ENCODE measurements at regions not wholly inside any gene's neighbourhood (a gene's known extent, or its start where the extent isn't known, plus 50 kb on each side); places are given as distances from the start of the nearest gene placed in this dataset.

GRCh38 chr2:67108231-67108630, 288.9 kb upstream of the ETAA1 start (continued):
- TF ChIP-seq RAD21 (conservative IDR thresholded peaks at IDR 0.05) (no peak), EZH2 (IDR thresholded peaks at IDR 0.05; ENCODE audit: borderline replicate concordance, insufficient read depth, low read length, poor library complexity, severe bottlenecking) (no peak)

- H3K9me3 ChIP-seq (ENCODE audit: low read length) = no peaks in the 10 kb centered on the region
- H3F3A ChIP-seq (ENCODE audit: insufficient read depth, low read length, poor library complexity, severe bottlenecking) = no peaks in the 10 kb centered on the region
- H3K4me3 ChIP-seq (ENCODE audit: low read length) = no peak overlapping the region
- H3K27me3 ChIP-seq (ENCODE audit: insufficient read depth, low read depth, low read length) = no peaks in the 10 kb centered on the region
- TF ChIP-seq REST (IDR thresholded peaks at IDR 0.05; ENCODE audit: borderline replicate concordance) = no peak
- no peak for TF ChIP-seq POLR2AphosphoS5 (IDR thresholded peaks at IDR 0.05)
- TF ChIP-seq EZH2 (IDR thresholded peaks at IDR 0.05; ENCODE audit: borderline replicate concordance, insufficient read depth, low read length, poor library complexity, severe bottlenecking) = no peak
- TF ChIP-seq RAD21 (conservative IDR thresholded peaks at IDR 0.05) = no peak
- no peak for TF ChIP-seq SMC3 (conservative IDR thresholded peaks at IDR 0.05; ENCODE audit: poor library complexity)
- no peak for TF ChIP-seq TAF1 (IDR thresholded peaks at IDR 0.05; ENCODE audit: low read depth)
- no peak for TF ChIP-seq EP300 (conservative IDR thresholded peaks at IDR 0.05; ENCODE audit: poor library complexity, severe bottlenecking)
- no peak for TF ChIP-seq CTCF (IDR thresholded peaks at IDR 0.05; ENCODE audit: poor library complexity, severe bottlenecking)
- TF ChIP-seq MXI1 (conservative IDR thresholded peaks at IDR 0.05; ENCODE audit: poor library complexity, severe bottlenecking) = no peak
- no peaks in the 10 kb centered on the region for H3K9me2 ChIP-seq (ENCODE audit: insufficient read depth, low read length)
- no peaks in the 10 kb centered on the region for H4K20me1 ChIP-seq (ENCODE audit: insufficient read depth)
- no peaks in the 10 kb centered on the region for H3K79me2 ChIP-seq (replicated peaks; ENCODE audit: insufficient read depth, low read length)
- no peak overlapping the region for H2AFZ ChIP-seq (ENCODE audit: low read depth, low read length)
- H3K27ac ChIP-seq (ENCODE audit: low read length) = no peak overlapping the region
- no peak overlapping the region for H3K4me2 ChIP-seq (ENCODE audit: low read length)
- H3K36me3 ChIP-seq (ENCODE audit: insufficient read depth, low read length) = no peaks in the 10 kb centered on the region
- no peak overlapping the region for H3K9ac ChIP-seq (ENCODE audit: low read length)
Observed at GRCh38 chr2:67124531-67124930, 272.6 kb upstream of the ETAA1 start.

GRCh38 chr2:67130531-67131256, 266.4 kb upstream of the ETAA1 start:
- H3K79me2 ChIP-seq (replicated peaks; ENCODE audit: insufficient read depth, low read length) = no peaks in the 10 kb centered on the region
- H3K9me3 ChIP-seq (ENCODE audit: low read length) = no peaks in the 10 kb centered on the region
- H3K27ac ChIP-seq (ENCODE audit: low read length) = no peak overlapping the region
- TF ChIP-seq SMC3 (conservative IDR thresholded peaks at IDR 0.05; ENCODE audit: poor library complexity) (no peak), POLR2AphosphoS5 (IDR thresholded peaks at IDR 0.05) (no peak), EZH2 (IDR thresholded peaks at IDR 0.05; ENCODE audit: borderline replicate concordance, insufficient read depth, low read length, poor library complexity, severe bottlenecking) (no peak), MXI1 (conservative IDR thresholded peaks at IDR 0.05; ENCODE audit: poor library complexity, severe bottlenecking) (no peak), CTCF (IDR thresholded peaks at IDR 0.05; ENCODE audit: poor library complexity, severe bottlenecking) (no peak), REST (IDR thresholded peaks at IDR 0.05; ENCODE audit: borderline replicate concordance) (no peak), TAF1 (IDR thresholded peaks at IDR 0.05; ENCODE audit: low read depth) (no peak), EP300 (conservative IDR thresholded peaks at IDR 0.05; ENCODE audit: poor library complexity, severe bottlenecking) (no peak), RAD21 (conservative IDR thresholded peaks at IDR 0.05) (no peak)
- no peaks in the 10 kb centered on the region for H3F3A ChIP-seq (ENCODE audit: insufficient read depth, low read length, poor library complexity, severe bottlenecking)
- no peak overlapping the region for H3K9ac ChIP-seq (ENCODE audit: low read length)
- H3K4me2 ChIP-seq (ENCODE audit: low read length) = no peak overlapping the region
- no peaks in the 10 kb centered on the region for H4K20me1 ChIP-seq (ENCODE audit: insufficient read depth)
- H3K27me3 ChIP-seq (ENCODE audit: insufficient read depth, low read depth, low read length) = no peaks in the 10 kb centered on the region
- no peak overlapping the region for H2AFZ ChIP-seq (ENCODE audit: low read depth, low read length)
- H3K9me2 ChIP-seq (ENCODE audit: insufficient read depth, low read length) = no peaks in the 10 kb centered on the region
- no peaks in the 10 kb centered on the region for H3K36me3 ChIP-seq (ENCODE audit: insufficient read depth, low read length)
- H3K4me3 ChIP-seq (ENCODE audit: low read length) = no peak overlapping the region
